ENCODE measurements at regions not wholly inside any gene's neighbourhood (a gene's known extent, or its start where the extent isn't known, plus 50 kb on each side); places are given as distances from the start of the nearest gene placed in this dataset.

DNA sequence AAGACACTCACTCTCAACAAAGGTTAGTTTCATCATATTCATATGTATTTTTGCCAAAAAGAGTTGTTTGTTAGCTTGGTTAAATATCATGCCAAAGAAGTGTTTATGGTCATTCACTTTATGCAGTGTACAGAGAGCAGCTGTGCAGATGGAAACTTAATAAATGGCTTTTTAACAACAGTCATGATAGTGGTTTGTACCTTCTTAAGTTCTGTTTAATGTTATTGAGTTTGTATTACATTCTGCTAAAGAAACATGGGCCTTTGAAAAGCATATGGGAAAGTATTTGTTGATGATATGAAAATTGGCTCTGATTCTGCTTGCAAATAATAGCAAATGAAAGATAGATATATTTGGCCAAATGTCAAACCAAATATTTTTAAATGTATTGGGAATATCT is 607.3 kb downstream of the NCAM2 start:
- DNase-seq, result no peak

DNA sequence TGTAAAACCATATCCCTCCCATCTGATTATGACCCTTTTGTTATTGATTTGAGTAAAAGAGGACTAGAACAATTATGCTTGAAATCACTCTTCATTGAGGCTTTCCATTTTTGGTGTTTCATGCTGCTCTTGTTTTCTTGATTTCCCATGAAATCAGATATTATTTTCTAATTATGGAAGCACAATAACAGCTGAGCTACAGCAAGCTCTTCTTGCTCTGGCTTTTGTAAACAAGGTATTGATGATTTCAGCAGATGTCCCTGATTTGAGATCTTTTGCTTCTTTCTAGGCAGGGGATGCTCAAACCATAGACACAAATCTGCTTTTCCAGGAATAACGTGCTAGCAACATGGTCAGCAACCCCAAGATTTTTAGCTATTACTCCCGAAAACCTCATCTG is 607.8 kb downstream of the NCAM2 start:
- DNase-seq, result no peak

DNA sequence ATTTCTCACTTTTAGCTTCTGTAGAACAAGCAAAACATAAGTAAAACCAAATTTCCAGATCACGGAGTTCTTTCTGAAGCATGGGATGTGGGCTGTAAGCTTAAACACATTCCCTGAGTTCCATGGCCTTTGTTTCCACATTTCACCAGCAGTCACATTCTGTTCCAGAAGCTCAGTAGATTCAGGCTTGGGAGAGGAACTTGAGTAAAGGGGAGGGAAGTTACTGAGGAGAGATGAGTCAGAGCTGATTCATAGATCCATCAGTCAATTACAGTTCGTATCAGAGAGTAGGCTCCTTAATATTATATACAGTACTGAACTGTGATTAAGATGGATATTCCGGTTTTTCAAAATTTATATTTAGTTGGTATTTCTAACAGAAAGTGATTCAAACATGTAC is 614.3 kb downstream of the NCAM2 start:
- no peak for DNase-seq

DNA sequence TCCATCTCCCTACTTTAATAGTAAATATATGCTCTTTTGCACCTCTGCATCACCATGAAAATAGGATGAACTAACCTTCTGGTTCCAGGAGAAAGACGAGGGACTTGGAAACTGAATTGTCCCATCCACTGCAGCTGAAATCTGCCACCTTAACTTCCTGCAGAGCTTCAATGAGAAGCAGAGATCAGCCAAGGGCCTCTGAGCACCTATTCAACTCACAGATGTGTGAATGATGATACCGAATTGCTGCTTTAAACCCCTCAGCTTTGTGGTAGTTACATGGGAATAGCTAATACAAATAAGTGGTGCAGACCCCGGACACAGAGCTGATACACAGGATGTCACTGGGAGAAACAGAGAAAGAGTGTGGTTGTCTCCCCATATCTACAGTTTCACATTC is 616.8 kb downstream of the NCAM2 start:
- DNase-seq, result no peak

GRCh38 chr21:21622460-21623234 is 624.4 kb downstream of the NCAM2 start:
- no peak for DNase-seq

DNA sequence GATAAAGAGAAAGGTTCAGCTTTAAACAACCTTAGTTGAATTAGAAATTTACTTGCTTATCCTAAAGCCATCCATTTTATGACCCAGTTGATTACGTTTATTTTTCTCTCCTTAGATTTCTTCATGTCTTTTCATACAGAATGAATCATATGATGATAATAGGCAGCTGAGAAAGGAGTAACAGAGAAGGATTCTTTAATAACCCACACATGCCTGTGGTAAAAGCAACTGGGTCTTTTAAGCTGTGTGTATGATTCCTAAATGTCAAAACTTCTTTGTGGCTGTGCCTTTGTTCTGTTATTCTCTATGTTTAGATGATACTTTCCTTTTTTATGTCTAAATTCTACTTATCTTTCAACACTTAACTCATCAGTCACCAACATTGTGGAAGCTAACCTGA is 626.5 kb downstream of the NCAM2 start:
- DNase-seq, result no peak

- DNase-seq, result no peak
Observed at GRCh38 chr21:21631961-21632360, 633.8 kb downstream of the NCAM2 start.

- no peak for DNase-seq
Observed at GRCh38 chr21:21632926-21633325, 634.7 kb downstream of the NCAM2 start.

DNA sequence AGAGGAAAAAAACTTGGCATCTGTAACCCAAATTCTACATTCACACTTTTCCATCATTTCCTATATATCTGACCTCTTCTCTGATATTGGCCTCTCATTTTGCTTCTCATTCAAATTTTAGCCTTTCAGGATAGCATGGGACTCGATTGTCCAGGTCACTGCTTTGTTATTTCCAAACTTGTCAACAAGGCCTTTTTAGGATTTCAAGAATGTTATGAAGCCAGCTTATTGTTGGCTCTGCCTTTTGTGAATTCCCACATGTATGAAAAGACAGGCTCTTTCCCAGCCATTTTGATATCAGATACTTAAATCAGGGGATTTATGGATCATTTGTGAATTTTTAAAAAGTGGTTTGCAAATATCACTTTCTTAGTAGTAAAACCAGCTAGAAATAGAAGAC is 663.5 kb downstream of the NCAM2 start:
- no peak for DNase-seq

- no peak for DNase-seq
Observed at GRCh38 chr21:21662776-21663175, 664.6 kb downstream of the NCAM2 start.

DNA sequence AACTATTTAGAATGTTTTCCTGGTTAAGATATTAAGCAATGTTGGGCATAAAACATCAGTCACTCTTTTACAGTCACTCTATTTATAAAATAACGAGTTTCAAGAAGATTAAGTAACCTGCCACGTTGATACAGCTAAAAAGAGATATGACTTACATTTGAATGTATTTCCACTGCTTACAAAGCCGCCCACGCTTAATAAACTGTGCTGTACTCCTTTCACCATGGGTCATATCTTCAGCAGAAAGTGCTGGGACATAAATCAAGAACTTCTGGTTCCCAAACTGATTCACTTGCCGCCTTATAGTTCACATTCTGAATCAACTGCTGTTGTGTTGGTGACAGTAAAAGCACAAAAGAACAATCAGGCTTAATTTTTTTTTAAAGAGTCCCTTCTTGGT is 666.7 kb downstream of the NCAM2 start:
- DNase-seq, result no peak

- no peak for DNase-seq
Observed at GRCh38 chr21:21666689-21667088, 668.5 kb downstream of the NCAM2 start.

GRCh38 chr21:21668198-21668597 is 670.0 kb downstream of the NCAM2 start:
- DNase-seq, result no peak

GRCh38 chr21:21673959-21674358 is 675.8 kb downstream of the NCAM2 start:
- no peak for DNase-seq

GRCh38 chr21:21675601-21676000 is 677.4 kb downstream of the NCAM2 start:
- DNase-seq, result no peak

- no peak for DNase-seq
Observed at GRCh38 chr21:21682172-21682571, 684.0 kb downstream of the NCAM2 start.

DNA sequence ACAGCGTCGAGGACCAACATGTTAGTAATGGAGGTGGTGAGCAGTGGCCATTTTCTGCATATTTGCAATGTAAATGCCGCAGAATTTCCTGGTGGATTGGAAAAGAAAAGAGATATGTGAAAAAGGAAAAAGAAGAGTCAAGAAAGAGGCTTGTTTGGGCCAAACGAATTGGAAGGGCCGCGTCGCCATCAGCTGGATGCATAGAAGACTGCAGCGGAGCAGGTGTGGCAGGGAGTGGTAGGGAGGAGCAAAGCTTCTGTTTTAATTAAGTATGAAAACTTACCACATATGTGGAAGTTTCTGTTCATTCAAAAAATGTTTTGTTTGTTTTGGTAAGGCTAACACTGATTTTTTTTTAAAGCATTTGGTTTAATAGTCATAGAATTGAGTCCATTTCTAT is 690.7 kb downstream of the NCAM2 start:
- no peak for DNase-seq

DNA sequence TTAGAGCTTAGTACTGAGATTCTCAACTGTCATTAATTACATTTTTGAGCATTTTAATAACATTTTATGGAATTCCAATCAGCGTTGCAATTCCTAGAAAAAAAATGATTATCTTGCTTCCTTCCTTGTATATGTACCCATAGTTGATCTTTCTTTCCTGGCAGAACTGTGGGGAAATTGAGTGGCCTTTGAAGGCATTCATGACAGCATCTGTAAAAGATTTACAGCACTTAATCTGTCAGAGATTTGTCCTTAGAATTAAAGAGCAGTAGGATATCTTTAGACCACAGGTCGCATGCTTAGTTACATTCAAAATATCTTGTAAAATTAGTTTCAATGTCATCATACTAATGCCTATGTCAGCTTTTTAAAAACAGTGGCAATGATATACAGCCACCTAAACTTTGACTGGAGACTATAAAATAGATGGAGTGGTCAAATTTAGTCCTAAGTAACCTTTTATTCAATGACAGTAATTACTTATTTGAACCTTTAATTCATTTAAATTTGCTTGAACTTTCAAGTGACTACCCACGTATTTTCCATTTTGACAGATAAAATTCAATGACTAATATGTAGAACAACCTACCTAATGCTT is 692.0 kb downstream of the NCAM2 start:
- no peak for DNase-seq

- no peak for DNase-seq
Observed at GRCh38 chr21:21712748-21713520, 714.7 kb downstream of the NCAM2 start.

DNA sequence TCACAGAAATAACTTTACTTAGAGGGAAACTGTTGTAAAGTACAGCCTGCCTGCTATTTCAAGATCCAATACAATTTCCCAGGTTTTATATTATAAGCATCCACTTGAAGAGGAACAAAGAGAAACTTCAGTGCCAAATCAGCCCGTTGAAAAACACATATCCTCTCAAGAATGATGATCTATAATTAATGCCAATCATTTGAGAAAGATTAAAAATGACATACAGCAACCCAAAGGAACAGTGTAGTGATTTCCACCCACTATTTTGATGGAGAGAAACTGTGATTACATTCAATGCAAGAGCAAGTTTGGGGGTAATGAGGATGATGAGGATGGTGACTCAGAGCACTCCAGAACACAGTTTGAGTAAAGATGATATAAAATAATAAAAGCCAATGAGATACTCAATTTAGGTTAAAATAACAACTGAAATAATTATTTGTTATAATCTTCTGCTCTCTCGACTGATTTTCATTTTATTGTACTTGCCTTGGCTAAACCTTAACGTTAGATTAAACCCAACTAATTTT is 715.5 kb downstream of the NCAM2 start:
- DNase-seq, result no peak

GRCh38 chr21:21714426-21714825 is 716.2 kb downstream of the NCAM2 start:
- DNase-seq, result no peak

DNA sequence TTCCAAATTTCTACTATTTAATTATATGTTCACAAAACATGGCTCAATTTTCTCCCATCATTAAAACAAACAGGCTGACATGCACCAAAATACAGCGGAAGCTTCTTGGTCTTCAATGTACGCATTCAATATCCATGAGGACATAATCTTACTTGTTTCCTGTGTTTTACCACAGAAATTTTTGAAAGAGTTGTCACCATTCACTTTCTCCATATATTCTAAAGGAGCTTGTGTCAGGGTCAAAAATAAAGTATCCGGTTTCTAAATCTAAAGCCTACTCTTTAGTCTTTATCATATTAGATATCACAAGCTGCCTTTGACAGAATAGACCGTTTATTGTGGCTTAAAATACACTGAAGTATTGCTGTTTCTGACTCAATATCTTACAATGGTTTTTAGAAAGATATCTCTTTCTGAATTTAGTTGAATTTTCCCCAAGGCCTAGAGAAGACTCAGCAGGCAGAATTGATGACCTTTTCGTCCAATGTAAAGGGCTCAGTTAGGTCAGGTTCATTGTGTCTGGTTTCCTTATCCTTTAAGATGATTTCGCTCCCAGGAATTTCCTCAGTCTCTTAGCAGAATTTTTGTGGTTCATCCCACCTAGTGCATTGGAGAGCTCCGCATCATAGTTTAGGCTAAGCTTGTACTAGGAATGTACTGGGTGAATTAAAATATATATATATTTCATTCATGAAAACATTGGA is 717.2 kb downstream of the NCAM2 start:
- DNase-seq, result no peak

GRCh38 chr21:21722731-21723130 is 724.5 kb downstream of the NCAM2 start:
- no peak for DNase-seq

Measured in CD4-positive, alpha-beta T cell treated with Interferon alpha-2 for 1 hour (primary cell).